ENCODE measurements at regions not wholly inside any gene's neighbourhood (a gene's known extent, or its start where the extent isn't known, plus 50 kb on each side); places are given as distances from the start of the nearest gene placed in this dataset.

DNA sequence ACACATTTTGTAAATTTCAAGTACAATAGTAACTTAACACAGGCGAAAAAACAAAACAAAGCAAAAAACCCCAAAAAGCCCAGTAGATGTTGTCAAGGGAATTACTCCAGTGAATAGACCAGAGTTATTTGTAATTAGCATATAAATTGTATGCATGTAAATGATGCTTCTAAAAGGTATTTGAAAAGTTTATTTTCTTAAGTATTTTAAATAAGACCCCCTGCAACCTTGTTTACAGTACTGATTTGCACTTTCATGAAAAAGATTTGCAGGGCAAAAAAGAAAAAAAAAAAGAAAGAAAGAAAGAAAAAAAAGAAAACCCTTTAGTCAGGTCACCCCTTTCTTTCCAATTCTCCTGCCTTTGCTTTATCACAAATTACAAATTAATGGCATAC is 372.3 kb upstream of the IRX2 start:
- POLR2A ChIA-PET: no interaction called here
- ATAC-seq (no peak), DNase-seq (ENCODE audit: low read depth in 1 of 2, low spot score in 1 of 2) (no peak), FAIRE-seq (no peak)
- Histone ChIP-seq H3K4me3 (no peak overlapping the region), H3K4me1 (no peaks in the 10 kb centered on the region), H3K4me2 (no peak overlapping the region), H3K9me3 (no peaks in the 10 kb centered on the region), H3K27ac (no peak overlapping the region)
- 2% methylated on average over 1 of the region's 1 CpG for WGBS (ENCODE audit: missing lambda C conversion rate)
- CTCF ChIA-PET: no interaction called here
- TF ChIP-seq RCOR1 (IDR thresholded peaks at IDR 0.05; ENCODE audit: low read depth, low read length) (no peak), RARB (CRISPR knock-in tag; IDR thresholded peaks at IDR 0.05) (no peak), HDAC2 (IDR thresholded peaks at IDR 0.05) (no peak), BHLHE40 (IDR thresholded peaks at IDR 0.05; ENCODE audit: low read depth, low read length) (no peak), HOXA7 (CRISPR knock-in tag; IDR thresholded peaks at IDR 0.05) (no peak), ZNF302 (CRISPR knock-in tag; IDR thresholded peaks at IDR 0.05) (no peak), FOSB (CRISPR knock-in tag; IDR thresholded peaks at IDR 0.05) (no peak), NR3C1 (IDR thresholded peaks at IDR 0.05) (no peak), POLR2AphosphoS2 (conservative IDR thresholded peaks at IDR 0.05; ENCODE audit: low read length) (no peak), CBX2 (IDR thresholded peaks at IDR 0.05; ENCODE audit: borderline replicate concordance, low read depth) (no peak), HEYL (CRISPR knock-in tag; IDR thresholded peaks at IDR 0.05) (no peak), JUN (IDR thresholded peaks at IDR 0.05) (no peak), MAFK (IDR thresholded peaks at IDR 0.05; ENCODE audit: partially characterized antibody) (no peak)
- TF ChIP-seq, protein P1, sequence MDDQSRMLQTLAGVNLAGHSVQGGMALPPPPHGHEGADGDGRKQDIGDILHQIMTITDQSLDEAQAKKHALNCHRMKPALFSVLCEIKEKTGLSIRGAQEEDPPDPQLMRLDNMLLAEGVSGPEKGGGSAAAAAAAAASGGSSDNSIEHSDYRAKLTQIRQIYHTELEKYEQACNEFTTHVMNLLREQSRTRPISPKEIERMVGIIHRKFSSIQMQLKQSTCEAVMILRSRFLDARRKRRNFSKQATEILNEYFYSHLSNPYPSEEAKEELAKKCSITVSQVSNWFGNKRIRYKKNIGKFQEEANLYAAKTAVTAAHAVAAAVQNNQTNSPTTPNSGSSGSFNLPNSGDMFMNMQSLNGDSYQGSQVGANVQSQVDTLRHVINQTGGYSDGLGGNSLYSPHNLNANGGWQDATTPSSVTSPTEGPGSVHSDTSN (IDR thresholded peaks at IDR 0.05): no peak
- TF ChIP-seq, protein P2, sequence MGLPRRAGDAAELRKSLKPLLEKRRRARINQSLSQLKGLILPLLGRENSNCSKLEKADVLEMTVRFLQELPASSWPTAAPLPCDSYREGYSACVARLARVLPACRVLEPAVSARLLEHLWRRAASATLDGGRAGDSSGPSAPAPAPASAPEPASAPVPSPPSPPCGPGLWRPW (IDR thresholded peaks at IDR 0.05): no peak

DNA sequence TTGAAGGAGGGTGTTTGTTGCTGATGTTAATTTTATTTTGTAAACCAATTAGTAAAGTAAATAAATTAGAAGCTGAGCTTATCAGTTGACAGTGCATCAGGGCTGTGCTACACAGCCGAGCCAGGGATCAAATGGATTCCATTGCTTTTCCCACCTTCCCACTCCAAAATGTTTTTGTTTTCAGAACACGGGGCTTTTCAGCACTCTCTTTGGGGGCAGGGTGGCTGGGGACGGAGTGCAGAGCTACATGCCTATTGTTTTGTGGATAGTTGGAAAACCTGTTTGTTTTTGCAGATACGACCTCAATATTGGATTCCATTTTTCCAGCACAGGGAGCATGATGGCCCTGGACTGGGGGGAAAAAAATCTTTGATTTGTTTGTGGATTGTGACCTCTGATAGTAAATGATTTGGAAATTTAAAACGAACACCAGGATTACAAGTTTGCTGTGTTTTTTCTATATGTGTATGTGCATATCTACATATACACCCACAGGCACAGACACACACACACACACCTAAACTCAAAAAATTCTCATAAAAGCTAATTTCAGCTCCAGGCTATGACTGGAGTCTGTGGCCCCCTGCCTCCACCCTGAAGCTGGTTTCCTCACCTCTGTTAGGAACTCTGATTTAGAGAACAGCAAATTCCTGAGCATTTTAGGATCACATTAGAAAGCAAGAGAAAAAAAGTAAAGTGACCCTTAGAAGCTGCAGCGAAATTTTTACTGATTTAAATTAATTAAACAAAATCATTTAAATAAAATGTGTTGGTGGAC is 371.7 kb upstream of the IRX2 start:
- no peak overlapping the region for H3K27ac ChIP-seq
- no peak overlapping the region for H3K4me2 ChIP-seq
- ChIA-PET POLR2A (no interaction called here), CTCF (no interaction called here)
- H3K4me1 ChIP-seq: no peaks in the 10 kb centered on the region
- ATAC-seq (no peak), DNase-seq (ENCODE audit: low read depth in 1 of 2, low spot score in 1 of 2) (no peak), FAIRE-seq (no peak)
- no peaks in the 10 kb centered on the region for H3K9me3 ChIP-seq
- WGBS (ENCODE audit: missing lambda C conversion rate): 2% methylated on average over 6 of the region's 6 CpGs
- no peak overlapping the region for H3K4me3 ChIP-seq
- no peak for TF ChIP-seq CHD4 (IDR thresholded peaks at IDR 0.05; ENCODE audit: borderline replicate concordance)
- TF ChIP-seq, protein P3, sequence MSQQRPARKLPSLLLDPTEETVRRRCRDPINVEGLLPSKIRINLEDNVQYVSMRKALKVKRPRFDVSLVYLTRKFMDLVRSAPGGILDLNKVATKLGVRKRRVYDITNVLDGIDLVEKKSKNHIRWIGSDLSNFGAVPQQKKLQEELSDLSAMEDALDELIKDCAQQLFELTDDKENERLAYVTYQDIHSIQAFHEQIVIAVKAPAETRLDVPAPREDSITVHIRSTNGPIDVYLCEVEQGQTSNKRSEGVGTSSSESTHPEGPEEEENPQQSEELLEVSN (IDR thresholded peaks at IDR 0.05; ENCODE audit: borderline replicate concordance, low read depth): no peak
- no peak for TF ChIP-seq EHF (CRISPR knock-in tag; IDR thresholded peaks at IDR 0.05)
- no peak for TF ChIP-seq RFX5 (IDR thresholded peaks at IDR 0.05)
- no peak for TF ChIP-seq CBX8 (IDR thresholded peaks at IDR 0.05)
- no peak for TF ChIP-seq GATA3 (IDR thresholded peaks at IDR 0.05; ENCODE audit: borderline replicate concordance)
- TF ChIP-seq BHLHE40 (IDR thresholded peaks at IDR 0.05; ENCODE audit: low read depth, low read length): no peak
- no peak for TF ChIP-seq MAZ (IDR thresholded peaks at IDR 0.05; ENCODE audit: borderline replicate concordance, low read depth, low read length)
- TF ChIP-seq FOSL2 (IDR thresholded peaks at IDR 0.05): no peak
- TF ChIP-seq FOSL2 (CRISPR knock-in tag; IDR thresholded peaks at IDR 0.05): no peak
- no peak for TF ChIP-seq POLR2AphosphoS2 (conservative IDR thresholded peaks at IDR 0.05; ENCODE audit: low read length)
- no peak for TF ChIP-seq HEYL (CRISPR knock-in tag; IDR thresholded peaks at IDR 0.05)
- TF ChIP-seq, protein P4, sequence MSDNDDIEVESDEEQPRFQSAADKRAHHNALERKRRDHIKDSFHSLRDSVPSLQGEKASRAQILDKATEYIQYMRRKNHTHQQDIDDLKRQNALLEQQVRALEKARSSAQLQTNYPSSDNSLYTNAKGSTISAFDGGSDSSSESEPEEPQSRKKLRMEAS (IDR thresholded peaks at IDR 0.05): no peak
- TF ChIP-seq, protein P5, sequence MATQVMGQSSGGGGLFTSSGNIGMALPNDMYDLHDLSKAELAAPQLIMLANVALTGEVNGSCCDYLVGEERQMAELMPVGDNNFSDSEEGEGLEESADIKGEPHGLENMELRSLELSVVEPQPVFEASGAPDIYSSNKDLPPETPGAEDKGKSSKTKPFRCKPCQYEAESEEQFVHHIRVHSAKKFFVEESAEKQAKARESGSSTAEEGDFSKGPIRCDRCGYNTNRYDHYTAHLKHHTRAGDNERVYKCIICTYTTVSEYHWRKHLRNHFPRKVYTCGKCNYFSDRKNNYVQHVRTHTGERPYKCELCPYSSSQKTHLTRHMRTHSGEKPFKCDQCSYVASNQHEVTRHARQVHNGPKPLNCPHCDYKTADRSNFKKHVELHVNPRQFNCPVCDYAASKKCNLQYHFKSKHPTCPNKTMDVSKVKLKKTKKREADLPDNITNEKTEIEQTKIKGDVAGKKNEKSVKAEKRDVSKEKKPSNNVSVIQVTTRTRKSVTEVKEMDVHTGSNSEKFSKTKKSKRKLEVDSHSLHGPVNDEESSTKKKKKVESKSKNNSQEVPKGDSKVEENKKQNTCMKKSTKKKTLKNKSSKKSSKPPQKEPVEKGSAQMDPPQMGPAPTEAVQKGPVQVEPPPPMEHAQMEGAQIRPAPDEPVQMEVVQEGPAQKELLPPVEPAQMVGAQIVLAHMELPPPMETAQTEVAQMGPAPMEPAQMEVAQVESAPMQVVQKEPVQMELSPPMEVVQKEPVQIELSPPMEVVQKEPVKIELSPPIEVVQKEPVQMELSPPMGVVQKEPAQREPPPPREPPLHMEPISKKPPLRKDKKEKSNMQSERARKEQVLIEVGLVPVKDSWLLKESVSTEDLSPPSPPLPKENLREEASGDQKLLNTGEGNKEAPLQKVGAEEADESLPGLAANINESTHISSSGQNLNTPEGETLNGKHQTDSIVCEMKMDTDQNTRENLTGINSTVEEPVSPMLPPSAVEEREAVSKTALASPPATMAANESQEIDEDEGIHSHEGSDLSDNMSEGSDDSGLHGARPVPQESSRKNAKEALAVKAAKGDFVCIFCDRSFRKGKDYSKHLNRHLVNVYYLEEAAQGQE (IDR thresholded peaks at IDR 0.05): no peak
- TF ChIP-seq PHF8 (IDR thresholded peaks at IDR 0.05; ENCODE audit: borderline replicate concordance, low read depth): no peak

Measured in A549 (cell line).